Thyroid gland (tissue), 4 donors: ENCODE measurements at regions not wholly inside any gene's neighbourhood (a gene's known extent, or its start where the extent isn't known, plus 50 kb on each side); places are given as distances from the start of the nearest gene placed in this dataset.

ENCODE experiments used
- DNase-seq, 2 donors: peaks; one replicate each; pipeline ENCODE4 v3.0.0-alpha.2; 2019
- H3K27ac ChIP-seq, 3 donors: fragments of 200-600 bp; sonication (generic); 1 replicate in 2 of 3; 2 replicates in 1 of 3; pipeline ENCODE4 v1.5.1; 2016 to 2019; ENCODE audit warnings: mild to moderate bottlenecking in 1 of 3, moderate library complexity in 1 of 3
- H3K27me3 ChIP-seq: fragments of 200-600 bp; sonication (generic); one replicate; pipeline ENCODE4 v1.5.1; 2019
- H3K36me3 ChIP-seq, 2 donors: fragments of 200-600 bp; sonication (generic); one replicate each; pipeline ENCODE4 v1.5.1; 2016 to 2019
- H3K4me1 ChIP-seq, 2 donors: fragments of 200-600 bp; sonication (generic); one replicate each; pipeline ENCODE4 v1.5.1; 2017 to 2019
- H3K4me3 ChIP-seq, 3 donors: fragments of 200-600 bp; sonication (generic); replicated peaks in 1 of 3; 1 replicate in 2 of 3; 2 replicates in 1 of 3; pipeline ENCODE4 v1.5.1; 2016; ENCODE audit warnings: mild to moderate bottlenecking in 1 of 3
- H3K9me3 ChIP-seq: fragments of 200-600 bp; sonication (generic); one replicate; pipeline ENCODE4 v1.5.1; 2017
- CTCF ChIP-seq, 6 experiments: fragments of 200-600 bp in 3 of 6; fragments of 450-650 bp in 3 of 6; sonication (generic) in 3 of 6; IDR thresholded peaks; one replicate each; pipeline ENCODE4 v1.5.1; 2016 to 2019; ENCODE audit warnings: antibody characterized with exemption in 6 of 6, mild to moderate bottlenecking in 2 of 6, inconsistent platforms in 1 of 6, moderate library complexity in 1 of 6
- POLR2A ChIP-seq, 2 donors: fragments of 450-650 bp; IDR thresholded peaks; one replicate each; pipeline ENCODE4 v1.6.1; 2017; ENCODE audit warnings: antibody characterized with exemption in 2 of 2, mild to moderate bottlenecking in 2 of 2, moderate library complexity in 1 of 2
- WGBS, 2 donors: methylation state at CpG; one replicate each; pipeline ENCODE4 v1.1.5; 2017; 5-methylcytosine and 5-hydroxymethylcytosine counted together
- intact Hi-C: fragments of 100-400 bp; cut with DNase I; formaldehyde crosslinking; loops from one replicate; pipeline ENCODE4 v1.15.1; 2023

- H3K27me3 ChIP-seq, result no peaks in the 10 kb centered on the region
- intact Hi-C loops, result no loop called here
- H3K27ac ChIP-seq, result no peak overlapping the region
- H3K9me3 ChIP-seq, result no peaks in the 10 kb centered on the region
- TF ChIP-seq CTCF (IDR thresholded peaks at IDR 0.05), result no peak
- no peak for TF ChIP-seq POLR2A (IDR thresholded peaks at IDR 0.05)
- no peak overlapping the region for H3K4me3 ChIP-seq
- H3K4me1 ChIP-seq, result no peaks in the 10 kb centered on the region
- WGBS, 2 donors, result 68 to 72% methylated on average over 5 of the region's 5 CpGs
- DNase-seq, result no peak
- no peaks in the 10 kb centered on the region for H3K36me3 ChIP-seq
Observed at GRCh38 chr4:119898211-119898610, 168.4 kb downstream of the MAD2L1 start.

DNA sequence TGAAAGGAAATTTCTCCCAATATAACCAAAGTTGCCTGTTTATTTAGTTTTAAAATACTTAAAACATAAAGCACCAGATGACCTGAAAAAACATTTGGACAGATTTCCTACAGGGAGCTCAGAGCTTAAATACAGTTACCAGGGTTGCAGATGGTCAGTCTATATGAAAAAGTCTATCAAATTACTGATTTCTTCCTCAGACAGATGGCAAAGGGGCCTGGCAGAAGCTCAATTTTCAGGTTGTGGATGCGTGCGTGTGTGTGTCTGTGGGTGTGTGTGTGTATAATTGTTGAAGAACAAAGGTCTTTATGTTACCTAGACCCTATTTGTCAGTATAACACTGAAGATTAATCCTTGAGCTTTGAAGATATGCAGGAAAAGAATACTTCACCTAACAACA lies 169.4 kb downstream of the MAD2L1 start:
- Histone ChIP-seq H3K36me3 (no peaks in the 10 kb centered on the region), H3K27me3 (no peaks in the 10 kb centered on the region), H3K4me3 (no peak overlapping the region), H3K9me3 (no peaks in the 10 kb centered on the region), H3K4me1 (no peaks in the 10 kb centered on the region), H3K27ac (no peak overlapping the region)
- TF ChIP-seq CTCF (IDR thresholded peaks at IDR 0.05) (no peak), POLR2A (IDR thresholded peaks at IDR 0.05) (no peak)
- no peak for DNase-seq
- intact Hi-C loops, result no loop called here
- 85 to 88% methylated on average over 2 of the region's 2 CpGs for WGBS, 2 donors

DNA sequence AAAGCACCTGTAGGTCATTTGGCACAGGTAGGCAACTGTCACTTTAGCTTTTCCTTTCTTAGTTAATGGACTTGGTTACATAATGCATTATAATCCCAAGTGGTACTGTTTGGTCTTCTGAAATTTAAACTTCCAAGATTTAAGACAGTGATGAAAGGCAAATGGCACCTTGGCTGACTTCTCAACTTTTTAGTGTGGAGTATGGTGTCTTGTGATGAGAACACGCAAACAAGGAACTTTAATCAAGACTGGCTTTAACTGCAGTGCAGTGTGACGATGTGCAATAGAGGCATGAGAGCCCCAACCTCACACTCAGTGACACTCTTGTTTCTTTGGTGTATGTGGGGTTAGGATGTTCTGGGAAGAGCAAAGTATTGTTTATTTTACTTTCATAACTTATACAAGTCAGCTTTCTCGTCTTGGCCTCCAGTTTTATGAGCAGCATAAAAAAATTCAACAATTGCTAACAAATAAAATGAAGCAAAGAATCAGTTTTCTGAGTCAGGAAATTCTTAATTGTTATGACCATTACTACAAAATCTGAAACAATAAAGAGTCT lies 171.9 kb downstream of the MAD2L1 start:
- Histone ChIP-seq H3K9me3 (no peaks in the 10 kb centered on the region), H3K36me3 (no peaks in the 10 kb centered on the region), H3K27me3 (no peaks in the 10 kb centered on the region), H3K27ac (no peak overlapping the region), H3K4me3 (no peak overlapping the region), H3K4me1 (no peaks in the 10 kb centered on the region)
- intact Hi-C loops, result no loop called here
- DNase-seq, result no peak
- TF ChIP-seq CTCF (IDR thresholded peaks at IDR 0.05) (no peak), POLR2A (IDR thresholded peaks at IDR 0.05) (no peak)
- 81 to 86% methylated on average over 3 of the region's 3 CpGs for WGBS, 2 donors

DNA sequence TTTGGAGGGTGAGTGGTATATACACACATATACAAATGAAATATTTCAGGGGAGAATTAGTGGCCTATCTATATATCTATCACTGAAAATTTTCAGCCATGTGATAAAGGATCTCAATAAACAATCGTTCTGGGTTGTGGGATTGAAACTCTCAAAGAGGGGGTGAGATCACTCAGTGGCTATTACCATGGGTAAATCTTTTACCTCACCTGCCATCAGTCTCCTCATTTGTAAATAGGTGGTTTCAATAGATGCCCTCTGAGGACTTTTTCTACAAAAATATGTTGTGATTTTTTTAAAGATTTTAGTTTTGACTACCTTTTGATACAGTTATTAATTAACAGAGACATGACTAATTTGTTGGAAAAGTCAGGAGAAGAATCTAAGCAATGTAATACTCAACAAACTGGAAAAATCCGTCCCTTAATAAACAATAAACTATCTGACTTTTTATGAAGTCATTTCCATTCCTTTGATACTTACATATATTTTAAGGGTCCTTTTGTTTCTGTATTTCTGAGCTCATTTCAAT lies 192.8 kb downstream of the MAD2L1 start:
- no peak overlapping the region for H3K27ac ChIP-seq
- H3K9me3 ChIP-seq, result no peaks in the 10 kb centered on the region
- no peak overlapping the region for H3K4me3 ChIP-seq
- intact Hi-C loops, result no loop called here
- no peaks in the 10 kb centered on the region for H3K27me3 ChIP-seq
- TF ChIP-seq CTCF (IDR thresholded peaks at IDR 0.05) (no peak), POLR2A (IDR thresholded peaks at IDR 0.05) (no peak)
- WGBS, 2 donors, result 75 to 79% methylated on average over 2 of the region's 2 CpGs
- no peaks in the 10 kb centered on the region for H3K4me1 ChIP-seq
- no peak for DNase-seq
- no peaks in the 10 kb centered on the region for H3K36me3 ChIP-seq

DNA sequence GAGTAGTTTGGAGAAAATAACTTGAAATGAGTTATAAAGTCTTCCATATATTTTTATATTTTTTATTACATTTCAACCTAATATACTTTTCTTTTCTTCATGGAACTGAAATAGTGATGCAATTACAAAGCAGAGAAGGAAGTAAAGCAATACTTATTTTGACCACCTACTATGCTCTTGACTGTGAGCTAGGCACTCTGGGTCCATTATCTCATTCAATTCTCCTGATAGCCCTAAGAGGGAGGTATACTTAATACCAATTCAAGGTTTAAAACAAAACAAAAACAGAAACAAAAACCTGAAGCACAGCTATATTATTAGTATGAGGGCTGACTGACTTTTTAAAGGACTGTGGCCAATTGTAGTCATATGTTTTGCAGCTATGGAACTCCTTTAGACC lies 193.5 kb downstream of the MAD2L1 start:
- no peak overlapping the region for H3K4me3 ChIP-seq
- intact Hi-C loops, result no loop called here
- H3K27ac ChIP-seq, result no peak overlapping the region
- DNase-seq, result no peak
- H3K36me3 ChIP-seq, result no peaks in the 10 kb centered on the region
- TF ChIP-seq POLR2A (IDR thresholded peaks at IDR 0.05) (no peak), CTCF (IDR thresholded peaks at IDR 0.05) (no peak)
- no peaks in the 10 kb centered on the region for H3K9me3 ChIP-seq
- no peaks in the 10 kb centered on the region for H3K4me1 ChIP-seq
- no peaks in the 10 kb centered on the region for H3K27me3 ChIP-seq
